Keratinocyte (primary cell): ENCODE measurements at regions not wholly inside any gene's neighbourhood (a gene's known extent, or its start where the extent isn't known, plus 50 kb on each side); places are given as distances from the start of the nearest gene placed in this dataset.

ENCODE experiments used
- CTCF ChIP-seq, 3 experiments: IDR thresholded peaks in 1 of 3; conservative IDR thresholded peaks in 1 of 3; optimal IDR thresholded peaks in 1 of 3; 2 replicates in 2 of 3; 3 replicates in 1 of 3; pipeline versions ENCODE3 to v1.5.1; 2011; ENCODE audit warnings: low read length in 3 of 3, mild to moderate bottlenecking in 3 of 3, moderate library complexity in 2 of 3, control low read depth in 1 of 3, inconsistent platforms in 1 of 3; ENCODE audit not compliant: insufficient read depth in 2 of 3; ENCODE audit errors: extremely low read depth in 1 of 3
- EZH2 ChIP-seq: IDR thresholded peaks from one replicate; pipeline ENCODE4 v1.6.1; 2012; ENCODE audit warnings: inconsistent platforms, mild to moderate bottlenecking, low read length, moderate library complexity

- TF ChIP-seq CTCF (optimal IDR thresholded peaks at IDR 0.05 in 1 of 3, IDR thresholded peaks at IDR 0.05 in 1 of 3, conservative IDR thresholded peaks at IDR 0.05 in 1 of 3; ENCODE audit: extremely low read depth in 1 of 3, insufficient read depth in 2 of 3, low read length in 3 of 3): no peak
- no peak for TF ChIP-seq EZH2
Measured at GRCh38 chr3:5047764-5048419, 68.7 kb downstream of the BHLHE40 start.
